GM23338 (cell line): ENCODE measurements at regions not wholly inside any gene's neighbourhood (a gene's known extent, or its start where the extent isn't known, plus 50 kb on each side); places are given as distances from the start of the nearest gene placed in this dataset.

ENCODE experiments used
- ATAC-seq: fragments of 200-7000 bp; cut with Tn5 transposase; 3 replicates; pipeline ENCODE4 v1.9.1; 2020
- DNase-seq: peaks from one replicate; pipeline ENCODE4 v3.0.0-alpha.2; 2015; ENCODE audit warnings: low spot score
- H2AFZ ChIP-seq: fragments of 200-600 bp; sonication (generic); 2 replicates; pipeline ENCODE4 v1.8.0; 2016; ENCODE audit warnings: antibody characterized with exemption, mild to moderate bottlenecking, moderate library complexity
- H3F3A ChIP-seq: fragments of 200-600 bp; sonication (generic); replicated peaks from 2 replicates; pipeline ENCODE4 v1.8.0; 2017; ENCODE audit warnings: antibody characterized with exemption, mixed run types, low read depth
- H3K27ac ChIP-seq: fragments of 200-600 bp; sonication (generic); 2 replicates; pipeline ENCODE4 v1.6.1; 2016; ENCODE audit warnings: low read depth
- H3K27me3 ChIP-seq: fragments of 200-600 bp; sonication (generic); 2 replicates; pipeline ENCODE4 v1.8.0; 2016; ENCODE audit warnings: mild to moderate bottlenecking, mixed run types, moderate library complexity; ENCODE audit not compliant: insufficient read depth
- H3K36me3 ChIP-seq: fragments of 200-600 bp; sonication (generic); 2 replicates; pipeline ENCODE4 v1.8.0; 2016; ENCODE audit warnings: mild to moderate bottlenecking; ENCODE audit not compliant: insufficient read depth
- H3K4me1 ChIP-seq: fragments of 200-600 bp; sonication (generic); 2 replicates; pipeline ENCODE4 v1.8.0; 2016; ENCODE audit warnings: mild to moderate bottlenecking, moderate library complexity; ENCODE audit not compliant: insufficient read depth
- H3K4me2 ChIP-seq: fragments of 200-600 bp; sonication (generic); 2 replicates; pipeline ENCODE4 v1.7.1; 2017; ENCODE audit warnings: mixed run types
- H3K4me3 ChIP-seq: fragments of 200-600 bp; sonication (generic); 2 replicates; pipeline ENCODE4 v1.6.1; 2016; ENCODE audit warnings: mixed run types
- H3K79me2 ChIP-seq: fragments of 200-600 bp; sonication (generic); replicated peaks from 2 replicates; pipeline ENCODE4 v1.8.0; 2017; ENCODE audit warnings: mild to moderate bottlenecking; ENCODE audit not compliant: insufficient read depth
- H3K9me2 ChIP-seq: fragments of 200-600 bp; sonication (generic); 2 replicates; pipeline ENCODE4 v1.8.0; 2017; ENCODE audit not compliant: insufficient read depth
- H4K20me1 ChIP-seq: fragments of 200-600 bp; sonication (generic); replicated peaks from 2 replicates; pipeline ENCODE4 v1.8.0; 2017; ENCODE audit warnings: mild to moderate bottlenecking; ENCODE audit not compliant: insufficient read depth
- H3K27ac Mint-ChIP-seq: 2 replicates; pipeline ENCODE4 v1.8.0; 2020; ENCODE audit warnings: inconsistent platforms, mild to moderate bottlenecking, moderate library complexity, mixed read lengths
- H3K27me3 Mint-ChIP-seq: 3 replicates; pipeline ENCODE4 v1.8.0; 2022; ENCODE audit warnings: low read depth, mild to moderate bottlenecking, moderate library complexity, mixed read lengths, inconsistent platforms; ENCODE audit not compliant: insufficient read depth, poor library complexity
- H3K36me3 Mint-ChIP-seq: 3 replicates; pipeline ENCODE4 v1.8.0; 2021; ENCODE audit warnings: low read depth, mild to moderate bottlenecking, inconsistent platforms, moderate library complexity, mixed read lengths
- H3K4me1 Mint-ChIP-seq: 3 replicates; pipeline ENCODE4 v1.8.0; 2020; ENCODE audit warnings: mild to moderate bottlenecking, inconsistent platforms, mixed read lengths
- H3K4me3 Mint-ChIP-seq: 3 replicates; pipeline ENCODE4 v1.8.0; 2021; ENCODE audit warnings: moderate library complexity, mild to moderate bottlenecking, inconsistent platforms, mixed read lengths
- H3K9me3 Mint-ChIP-seq: 3 replicates; pipeline ENCODE4 v1.8.0; 2020; ENCODE audit warnings: moderate library complexity, mild to moderate bottlenecking, inconsistent platforms, mixed read lengths
- CTCF ChIP-seq, 2 experiments: fragments of 200-600 bp in 1 of 2; sonication (generic) in 1 of 2; conservative IDR thresholded peaks; 2 replicates each; pipeline versions ENCODE4 v1.5.1 to v1.6.1; 2016 to 2017; ENCODE audit warnings: antibody characterized with exemption in 2 of 2, low read depth in 2 of 2, mild to moderate bottlenecking in 2 of 2, moderate library complexity in 1 of 2
- EZH2phosphoT487 ChIP-seq: fragments of 200-600 bp; sonication (generic); IDR thresholded peaks from one replicate; pipeline ENCODE4 v1.8.1; 2018; ENCODE audit warnings: antibody characterized with exemption; ENCODE audit not compliant: unreplicated experiment
- STAT1 ChIP-seq: IDR thresholded peaks from one replicate; pipeline ENCODE4 v1.6.1; 2016; ENCODE audit warnings: antibody characterized with exemption; ENCODE audit not compliant: unreplicated experiment
- TF ChIP-seq, protein P1 (sequence below): fragments of 250-450 bp; sonication (Bioruptor Pico); IDR thresholded peaks from 2 replicates; pipeline ENCODE4 v1.5.0; 2020; ENCODE audit warnings: mild to moderate bottlenecking, moderate library complexity

DNA sequence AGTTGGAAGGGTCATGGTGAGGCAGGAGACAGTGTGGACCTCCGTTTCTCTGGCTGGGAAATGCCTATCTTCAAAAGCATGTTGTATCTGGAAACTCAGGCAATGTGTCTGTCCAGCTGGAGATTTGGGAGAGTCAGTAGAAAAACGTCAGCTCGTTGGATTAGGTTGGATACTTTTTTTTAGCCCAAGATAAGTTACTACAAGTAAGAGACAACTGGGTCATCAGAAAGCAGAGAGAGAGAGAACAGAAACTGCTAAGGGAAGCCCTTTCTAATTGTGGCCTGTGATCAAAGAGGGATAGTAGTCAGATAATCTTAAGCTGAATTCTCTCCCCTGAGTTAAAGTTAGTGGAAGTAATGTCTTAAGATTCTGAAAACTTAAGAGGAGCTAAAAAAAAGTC, 78.9 kb upstream of the ZNF280D start:
- no peak for TF ChIP-seq EZH2phosphoT487
- TF ChIP-seq, protein P1, sequence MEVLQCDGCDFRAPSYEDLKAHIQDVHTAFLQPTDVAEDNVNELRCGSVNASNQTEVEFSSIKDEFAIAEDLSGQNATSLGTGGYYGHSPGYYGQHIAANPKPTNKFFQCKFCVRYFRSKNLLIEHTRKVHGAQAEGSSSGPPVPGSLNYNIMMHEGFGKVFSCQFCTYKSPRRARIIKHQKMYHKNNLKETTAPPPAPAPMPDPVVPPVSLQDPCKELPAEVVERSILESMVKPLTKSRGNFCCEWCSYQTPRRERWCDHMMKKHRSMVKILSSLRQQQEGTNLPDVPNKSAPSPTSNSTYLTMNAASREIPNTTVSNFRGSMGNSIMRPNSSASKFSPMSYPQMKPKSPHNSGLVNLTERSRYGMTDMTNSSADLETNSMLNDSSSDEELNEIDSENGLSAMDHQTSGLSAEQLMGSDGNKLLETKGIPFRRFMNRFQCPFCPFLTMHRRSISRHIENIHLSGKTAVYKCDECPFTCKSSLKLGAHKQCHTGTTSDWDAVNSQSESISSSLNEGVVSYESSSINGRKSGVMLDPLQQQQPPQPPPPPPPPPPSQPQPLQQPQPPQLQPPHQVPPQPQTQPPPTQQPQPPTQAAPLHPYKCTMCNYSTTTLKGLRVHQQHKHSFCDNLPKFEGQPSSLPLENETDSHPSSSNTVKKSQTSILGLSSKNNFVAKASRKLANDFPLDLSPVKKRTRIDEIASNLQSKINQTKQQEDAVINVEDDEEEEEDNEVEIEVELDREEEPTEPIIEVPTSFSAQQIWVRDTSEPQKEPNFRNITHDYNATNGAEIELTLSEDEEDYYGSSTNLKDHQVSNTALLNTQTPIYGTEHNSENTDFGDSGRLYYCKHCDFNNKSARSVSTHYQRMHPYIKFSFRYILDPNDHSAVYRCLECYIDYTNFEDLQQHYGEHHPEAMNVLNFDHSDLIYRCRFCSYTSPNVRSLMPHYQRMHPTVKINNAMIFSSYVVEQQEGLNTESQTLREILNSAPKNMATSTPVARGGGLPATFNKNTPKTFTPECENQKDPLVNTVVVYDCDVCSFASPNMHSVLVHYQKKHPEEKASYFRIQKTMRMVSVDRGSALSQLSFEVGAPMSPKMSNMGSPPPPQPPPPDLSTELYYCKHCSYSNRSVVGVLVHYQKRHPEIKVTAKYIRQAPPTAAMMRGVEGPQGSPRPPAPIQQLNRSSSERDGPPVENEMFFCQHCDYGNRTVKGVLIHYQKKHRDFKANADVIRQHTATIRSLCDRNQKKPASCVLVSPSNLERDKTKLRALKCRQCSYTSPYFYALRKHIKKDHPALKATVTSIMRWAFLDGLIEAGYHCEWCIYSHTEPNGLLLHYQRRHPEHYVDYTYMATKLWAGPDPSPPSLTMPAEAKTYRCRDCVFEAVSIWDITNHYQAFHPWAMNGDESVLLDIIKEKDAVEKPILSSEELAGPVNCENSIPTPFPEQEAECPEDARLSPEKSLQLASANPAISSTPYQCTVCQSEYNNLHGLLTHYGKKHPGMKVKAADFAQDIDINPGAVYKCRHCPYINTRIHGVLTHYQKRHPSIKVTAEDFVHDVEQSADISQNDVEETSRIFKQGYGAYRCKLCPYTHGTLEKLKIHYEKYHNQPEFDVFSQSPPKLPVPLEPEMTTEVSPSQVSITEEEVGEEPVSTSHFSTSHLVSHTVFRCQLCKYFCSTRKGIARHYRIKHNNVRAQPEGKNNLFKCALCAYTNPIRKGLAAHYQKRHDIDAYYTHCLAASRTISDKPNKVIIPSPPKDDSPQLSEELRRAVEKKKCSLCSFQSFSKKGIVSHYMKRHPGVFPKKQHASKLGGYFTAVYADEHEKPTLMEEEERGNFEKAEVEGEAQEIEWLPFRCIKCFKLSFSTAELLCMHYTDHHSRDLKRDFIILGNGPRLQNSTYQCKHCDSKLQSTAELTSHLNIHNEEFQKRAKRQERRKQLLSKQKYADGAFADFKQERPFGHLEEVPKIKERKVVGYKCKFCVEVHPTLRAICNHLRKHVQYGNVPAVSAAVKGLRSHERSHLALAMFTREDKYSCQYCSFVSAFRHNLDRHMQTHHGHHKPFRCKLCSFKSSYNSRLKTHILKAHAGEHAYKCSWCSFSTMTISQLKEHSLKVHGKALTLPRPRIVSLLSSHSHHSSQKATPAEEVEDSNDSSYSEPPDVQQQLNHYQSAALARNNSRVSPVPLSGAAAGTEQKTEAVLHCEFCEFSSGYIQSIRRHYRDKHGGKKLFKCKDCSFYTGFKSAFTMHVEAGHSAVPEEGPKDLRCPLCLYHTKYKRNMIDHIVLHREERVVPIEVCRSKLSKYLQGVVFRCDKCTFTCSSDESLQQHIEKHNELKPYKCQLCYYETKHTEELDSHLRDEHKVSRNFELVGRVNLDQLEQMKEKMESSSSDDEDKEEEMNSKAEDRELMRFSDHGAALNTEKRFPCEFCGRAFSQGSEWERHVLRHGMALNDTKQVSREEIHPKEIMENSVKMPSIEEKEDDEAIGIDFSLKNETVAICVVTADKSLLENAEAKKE (CRISPR knock-in tag): no peak
- no peak for TF ChIP-seq STAT1
- no peak for TF ChIP-seq CTCF (conservative IDR thresholded peaks at IDR 0.05; ENCODE audit: low read depth in 2 of 2)
- Histone ChIP-seq H4K20me1 (no peaks in the 10 kb centered on the region), H3K36me3 (peaks cover 4% of the 10 kb centered on the region; the same call in 1 of the 2 replicates), H3K9me2 (no peaks in the 10 kb centered on the region; the same call in 1 of the 2 replicates), H3K79me2 (no peaks in the 10 kb centered on the region), H3K4me2 (no peak overlapping the region), H3K27me3 (no peaks in the 10 kb centered on the region), H2AFZ (peak overlapping the region; percentile 8; the same call in 1 of the 2 replicates), H3F3A (no peaks in the 10 kb centered on the region), H3K4me1 (no peaks in the 10 kb centered on the region), H3K27ac (no peak overlapping the region), H3K4me3 (no peak overlapping the region)
- Mint-ChIP-seq H3K4me1 (no peaks in the 10 kb centered on the region), H3K36me3 (no peaks in the 10 kb centered on the region; the same call in 2 of the 3 replicates), H3K4me3 (no peak overlapping the region), H3K27ac (no peak overlapping the region), H3K9me3 (peaks cover 20% of the 10 kb centered on the region; the same call in 2 of the 3 replicates), H3K27me3 (no peaks in the 10 kb centered on the region)
- DNase-seq (no peak), ATAC-seq (no peak)
